H1 (cell line): ENCODE measurements at regions not wholly inside any gene's neighbourhood (a gene's known extent, or its start where the extent isn't known, plus 50 kb on each side); places are given as distances from the start of the nearest gene placed in this dataset.

ENCODE experiments used
- CHD7 ChIP-seq: fragments of 300-600 bp; sonication (generic); IDR thresholded peaks from 2 replicates; pipeline ENCODE4 v1.7.1; 2012; ENCODE audit warnings: low read length, moderate library complexity, mild to moderate bottlenecking, inconsistent platforms; ENCODE audit not compliant: insufficient replicate concordance
- FOSL1 ChIP-seq: IDR thresholded peaks from 2 replicates; pipeline ENCODE4 v1.6.1; 2011; ENCODE audit warnings: mild to moderate bottlenecking, low read depth, low read length, moderate library complexity; ENCODE audit not compliant: insufficient read depth
- HDAC6 ChIP-seq: IDR thresholded peaks from one replicate; pipeline ENCODE4 v1.7.1; 2012; ENCODE audit warnings: low read depth, mild to moderate bottlenecking, inconsistent platforms, low read length, moderate library complexity
- MAFK ChIP-seq: IDR thresholded peaks from 2 replicates; pipeline ENCODE4 v1.6.1; 2012; ENCODE audit warnings: low read depth, mild to moderate bottlenecking, improper control_type of control experiment, low read length
- PHF8 ChIP-seq: fragments of 200-600 bp; sonication (generic); conservative IDR thresholded peaks from 2 replicates; pipeline ENCODE4 v1.7.1; 2012; ENCODE audit warnings: low read depth, mild to moderate bottlenecking, inconsistent platforms, low read length, moderate library complexity
- POLR2A ChIP-seq, 2 experiments: IDR thresholded peaks; 1 replicate in 1 of 2; 2 replicates in 1 of 2; pipeline ENCODE4 v1.6.1; 2011; ENCODE audit warnings: low read depth in 2 of 2, low read length in 2 of 2, mild to moderate bottlenecking in 2 of 2; ENCODE audit errors: control extremely low read depth in 1 of 2
- RNF2 ChIP-seq: fragments of 200-900, 300-1000 bp; sonication (generic); IDR thresholded peaks from 2 replicates; pipeline ENCODE4 v1.7.1; 2016; ENCODE audit warnings: borderline replicate concordance, low read depth, mild to moderate bottlenecking, antibody characterized with exemption, low read length; ENCODE audit not compliant: poor library complexity, severe bottlenecking; ENCODE audit errors: missing control alignments

DNA sequence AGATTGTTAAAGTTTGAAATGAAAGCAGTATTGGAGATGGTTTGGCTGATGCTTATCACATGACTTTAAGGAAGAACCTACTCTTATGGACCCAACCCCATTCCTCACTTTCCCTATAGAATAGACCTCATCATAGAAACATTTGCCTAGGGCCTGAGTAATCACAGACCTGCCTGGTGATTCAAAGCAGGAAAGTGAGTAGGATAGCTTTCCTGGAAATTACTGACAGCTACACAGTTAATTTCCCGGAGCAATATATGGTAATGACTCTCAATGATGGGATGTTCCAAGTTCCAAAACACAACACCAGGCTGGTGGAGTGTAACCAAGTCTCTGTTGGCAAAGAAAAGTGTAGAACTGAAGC, 233.8 kb downstream of the SIM1 start (continued):
- TF ChIP-seq CHD7, result no peak
- no peak for TF ChIP-seq MAFK
- TF ChIP-seq PHF8, result no peak
- no peak for TF ChIP-seq RNF2
- no peak for TF ChIP-seq FOSL1
- no peak for TF ChIP-seq POLR2A (IDR thresholded peaks at IDR 0.05; ENCODE audit: control extremely low read depth in 1 of 2, low read depth in 2 of 2, low read length in 2 of 2)
- no peak for TF ChIP-seq HDAC6
- TF ChIP-seq, all 59 proteins: peak for 0
